Body of pancreas (tissue), 4 donors: ENCODE measurements at regions not wholly inside any gene's neighbourhood (a gene's known extent, or its start where the extent isn't known, plus 50 kb on each side); places are given as distances from the start of the nearest gene placed in this dataset.

Source experiments
- POLR2A ChIP-seq, 3 donors: fragments of 450-650 bp; IDR thresholded peaks; one replicate each; pipeline ENCODE4 v1.6.1; 2016; ENCODE audit warnings: antibody characterized with exemption in 3 of 3, mild to moderate bottlenecking in 2 of 3
- TF ChIP-seq, protein P1 (sequence below), 7 experiments: fragments of 450-650 bp in 4 of 7; fragments of 200-600 bp in 3 of 7; sonication (generic) in 3 of 7; IDR thresholded peaks; one replicate each; pipeline ENCODE4 v1.5.1; 2016 to 2019; ENCODE audit warnings: antibody characterized with exemption in 7 of 7

GRCh38 chr4:162272215-162272614, 108.4 kb upstream of the FSTL5 start:
- TF ChIP-seq, protein P1, sequence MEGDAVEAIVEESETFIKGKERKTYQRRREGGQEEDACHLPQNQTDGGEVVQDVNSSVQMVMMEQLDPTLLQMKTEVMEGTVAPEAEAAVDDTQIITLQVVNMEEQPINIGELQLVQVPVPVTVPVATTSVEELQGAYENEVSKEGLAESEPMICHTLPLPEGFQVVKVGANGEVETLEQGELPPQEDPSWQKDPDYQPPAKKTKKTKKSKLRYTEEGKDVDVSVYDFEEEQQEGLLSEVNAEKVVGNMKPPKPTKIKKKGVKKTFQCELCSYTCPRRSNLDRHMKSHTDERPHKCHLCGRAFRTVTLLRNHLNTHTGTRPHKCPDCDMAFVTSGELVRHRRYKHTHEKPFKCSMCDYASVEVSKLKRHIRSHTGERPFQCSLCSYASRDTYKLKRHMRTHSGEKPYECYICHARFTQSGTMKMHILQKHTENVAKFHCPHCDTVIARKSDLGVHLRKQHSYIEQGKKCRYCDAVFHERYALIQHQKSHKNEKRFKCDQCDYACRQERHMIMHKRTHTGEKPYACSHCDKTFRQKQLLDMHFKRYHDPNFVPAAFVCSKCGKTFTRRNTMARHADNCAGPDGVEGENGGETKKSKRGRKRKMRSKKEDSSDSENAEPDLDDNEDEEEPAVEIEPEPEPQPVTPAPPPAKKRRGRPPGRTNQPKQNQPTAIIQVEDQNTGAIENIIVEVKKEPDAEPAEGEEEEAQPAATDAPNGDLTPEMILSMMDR (IDR thresholded peaks at IDR 0.05): no peak
- no peak for TF ChIP-seq POLR2A (IDR thresholded peaks at IDR 0.05)
